ENCODE measurements at regions not wholly inside any gene's neighbourhood (a gene's known extent, or its start where the extent isn't known, plus 50 kb on each side); places are given as distances from the start of the nearest gene placed in this dataset.
"Not testable (repeated sequence)": the region's sequence is repeated elsewhere in the genome, so short reads cannot be mapped to it uniquely, and the experiment has no call there.

DNA sequence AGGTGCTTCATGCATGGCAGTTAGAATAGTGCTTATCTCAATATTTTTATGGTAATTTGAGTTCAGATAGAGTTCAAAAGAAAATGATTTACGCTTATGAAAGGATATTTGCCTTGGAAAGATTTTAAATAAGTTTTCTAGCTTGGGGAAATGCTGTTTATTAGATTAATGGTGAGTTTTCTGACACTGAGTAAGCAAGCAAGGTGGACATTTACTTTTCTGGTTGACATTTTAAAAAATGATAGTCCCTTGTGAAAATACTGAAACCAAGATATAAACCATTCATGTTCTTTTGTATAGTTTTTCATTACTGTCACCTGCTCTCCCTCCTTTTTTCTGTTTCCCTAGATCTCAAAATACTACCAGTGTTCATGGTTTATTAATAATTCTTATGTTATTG lies 1034.8 kb upstream of the SPRY2 start:
- no peak overlapping the region for H3K9ac ChIP-seq (ENCODE audit: low read length)
- no peaks in the 10 kb centered on the region for H3K79me2 ChIP-seq (ENCODE audit: control insufficient read depth, insufficient read depth, low read length)
- H3K4me1 Mint-ChIP-seq, result no peaks in the 10 kb centered on the region
- ATAC-seq (ENCODE audit: low read depth) (no peak), DNase-seq (no peak)
- H3K27me3 Mint-ChIP-seq, result no peaks in the 10 kb centered on the region
- no peak overlapping the region for H3K4me3 ChIP-seq (ENCODE audit: control extremely low read depth in 1 of 5, extremely low read depth in 1 of 5, insufficient read depth in 1 of 5, low read depth in 2 of 5, low read length in 4 of 5)
- no peaks in the 10 kb centered on the region for H4K20me1 ChIP-seq (ENCODE audit: control insufficient read depth, insufficient read depth, low read length, poor library complexity, severe bottlenecking)
- peaks cover 2% of the 10 kb centered on the region for H3K9me3 Mint-ChIP-seq (ENCODE audit: insufficient read depth)
- no peak overlapping the region for H3K27ac ChIP-seq (ENCODE audit: low read length in 2 of 2)
- no peak overlapping the region for H3K27ac Mint-ChIP-seq
- no peak for TF ChIP-seq EZH2 (IDR thresholded peaks at IDR 0.05; ENCODE audit: borderline replicate concordance, insufficient read depth, low read depth, low read length, poor library complexity, severe bottlenecking)
- TF ChIP-seq, protein P1, sequence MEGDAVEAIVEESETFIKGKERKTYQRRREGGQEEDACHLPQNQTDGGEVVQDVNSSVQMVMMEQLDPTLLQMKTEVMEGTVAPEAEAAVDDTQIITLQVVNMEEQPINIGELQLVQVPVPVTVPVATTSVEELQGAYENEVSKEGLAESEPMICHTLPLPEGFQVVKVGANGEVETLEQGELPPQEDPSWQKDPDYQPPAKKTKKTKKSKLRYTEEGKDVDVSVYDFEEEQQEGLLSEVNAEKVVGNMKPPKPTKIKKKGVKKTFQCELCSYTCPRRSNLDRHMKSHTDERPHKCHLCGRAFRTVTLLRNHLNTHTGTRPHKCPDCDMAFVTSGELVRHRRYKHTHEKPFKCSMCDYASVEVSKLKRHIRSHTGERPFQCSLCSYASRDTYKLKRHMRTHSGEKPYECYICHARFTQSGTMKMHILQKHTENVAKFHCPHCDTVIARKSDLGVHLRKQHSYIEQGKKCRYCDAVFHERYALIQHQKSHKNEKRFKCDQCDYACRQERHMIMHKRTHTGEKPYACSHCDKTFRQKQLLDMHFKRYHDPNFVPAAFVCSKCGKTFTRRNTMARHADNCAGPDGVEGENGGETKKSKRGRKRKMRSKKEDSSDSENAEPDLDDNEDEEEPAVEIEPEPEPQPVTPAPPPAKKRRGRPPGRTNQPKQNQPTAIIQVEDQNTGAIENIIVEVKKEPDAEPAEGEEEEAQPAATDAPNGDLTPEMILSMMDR (IDR thresholded peaks at IDR 0.05), result no peak
- no peak overlapping the region for H3K4me2 ChIP-seq (replicated peaks; ENCODE audit: low read depth, low read length, poor library complexity, severe bottlenecking)
- ChIA-PET POLR2A (no interaction called here), CTCF (no interaction called here)
- H3K4me3 Mint-ChIP-seq, result no peak overlapping the region
- intact Hi-C loops (cut with micrococcal nuclease), result no loop called here
- WGBS (ENCODE audit: insufficient coverage), result 100% methylated on average over 1 of the region's 1 CpG
- no peak overlapping the region for H2AFZ ChIP-seq (ENCODE audit: insufficient read depth, low read depth, low read length, poor library complexity, severe bottlenecking)
- no peaks in the 10 kb centered on the region for H3K4me1 ChIP-seq (ENCODE audit: control insufficient read depth in 2 of 2, insufficient read depth in 2 of 2, low read length in 2 of 2)
- no peaks in the 10 kb centered on the region for H3K9me3 ChIP-seq (ENCODE audit: control extremely low read depth in 1 of 3, control insufficient read depth in 2 of 3, insufficient read depth in 1 of 3, low read length in 2 of 3)
- H3K27me3 ChIP-seq (replicated peaks in 1 of 4; ENCODE audit: control extremely low read depth in 1 of 4, control insufficient read depth in 3 of 4, insufficient read depth in 4 of 4, low read length in 3 of 4), result no peaks in the 10 kb centered on the region
- H3K36me3 ChIP-seq (replicated peaks in 1 of 2; ENCODE audit: control extremely low read depth in 1 of 2, control insufficient read depth in 1 of 2, extremely low read depth in 1 of 2, insufficient read depth in 2 of 2, low read length in 1 of 2), result no peaks in the 10 kb centered on the region

GRCh38 chr13:81362711-81363110 lies 1021.8 kb upstream of the SPRY2 start:
- DNase-seq; H2AFZ ChIP-seq (ENCODE audit: insufficient read depth, low read depth, low read length, poor library complexity, severe bottlenecking); CTCF ChIA-PET; H3K27me3 Mint-ChIP-seq; POLR2A ChIA-PET; H3K36me3 ChIP-seq (replicated peaks in 1 of 2; ENCODE audit: control extremely low read depth in 1 of 2, control insufficient read depth in 1 of 2, extremely low read depth in 1 of 2, insufficient read depth in 2 of 2, low read length in 1 of 2); H3K27me3 ChIP-seq (replicated peaks in 1 of 4; ENCODE audit: control extremely low read depth in 1 of 4, control insufficient read depth in 3 of 4, insufficient read depth in 4 of 4, low read length in 3 of 4); H3K4me1 Mint-ChIP-seq; H3K27ac ChIP-seq (ENCODE audit: low read length in 2 of 2); H3K9me3 ChIP-seq (ENCODE audit: control extremely low read depth in 1 of 3, control insufficient read depth in 2 of 3, insufficient read depth in 1 of 3, low read length in 2 of 3); H3K4me1 ChIP-seq (ENCODE audit: control insufficient read depth in 2 of 2, insufficient read depth in 2 of 2, low read length in 2 of 2); H3K27ac Mint-ChIP-seq; H3K4me3 Mint-ChIP-seq; H3K79me2 ChIP-seq (ENCODE audit: control insufficient read depth, insufficient read depth, low read length); H4K20me1 ChIP-seq (ENCODE audit: control insufficient read depth, insufficient read depth, low read length, poor library complexity, severe bottlenecking); H3K4me3 ChIP-seq (ENCODE audit: control extremely low read depth in 1 of 5, extremely low read depth in 1 of 5, insufficient read depth in 1 of 5, low read depth in 2 of 5, low read length in 4 of 5); H3K9ac ChIP-seq (ENCODE audit: low read length); intact Hi-C loops (cut with micrococcal nuclease); H3K4me2 ChIP-seq (replicated peaks; ENCODE audit: low read depth, low read length, poor library complexity, severe bottlenecking); ATAC-seq (ENCODE audit: low read depth): not testable (repeated sequence)
- 79% methylated on average over 2 of the region's 2 CpGs for WGBS (ENCODE audit: insufficient coverage)
- peaks cover 11% of the 10 kb centered on the region for H3K9me3 Mint-ChIP-seq (ENCODE audit: insufficient read depth)
